Nephron progenitor cell (in vitro differentiated cells): ENCODE measurements at regions not wholly inside any gene's neighbourhood (a gene's known extent, or its start where the extent isn't known, plus 50 kb on each side); places are given as distances from the start of the nearest gene placed in this dataset.

ENCODE experiments used
- DNase-seq: peaks from one replicate; pipeline ENCODE4 v3.0.0; 2021
- H3K27ac Mint-ChIP-seq: 2 replicates; pipeline ENCODE4 v1.8.0; 2021; ENCODE audit warnings: mild to moderate bottlenecking, moderate library complexity, mixed read lengths
- H3K27me3 Mint-ChIP-seq: 2 replicates; pipeline ENCODE4 v1.8.0; 2021; ENCODE audit warnings: mild to moderate bottlenecking, low read depth, mixed read lengths; ENCODE audit not compliant: poor library complexity
- H3K36me3 Mint-ChIP-seq: 2 replicates; pipeline ENCODE4 v1.8.0; 2021; ENCODE audit warnings: low read depth, mixed read lengths
- H3K4me1 Mint-ChIP-seq: 2 replicates; pipeline ENCODE4 v1.8.0; 2021; ENCODE audit warnings: mixed read lengths
- H3K4me3 Mint-ChIP-seq: 2 replicates; pipeline ENCODE4 v1.8.0; 2021; ENCODE audit warnings: mild to moderate bottlenecking, moderate library complexity, mixed read lengths
- H3K9me3 Mint-ChIP-seq: 2 replicates; pipeline ENCODE4 v1.8.0; 2021; ENCODE audit warnings: mild to moderate bottlenecking, moderate library complexity, mixed read lengths
- CTCF ChIP-seq: fragments of 200-600 bp; sonication (generic); IDR thresholded peaks from 2 replicates; pipeline ENCODE4 v1.5.0; 2021; ENCODE audit warnings: antibody characterized with exemption

- Mint-ChIP-seq H3K9me3 (no peaks in the 10 kb centered on the region), H3K4me1 (peaks cover 14% of the 10 kb centered on the region), H3K27me3 (peaks cover 2% of the 10 kb centered on the region), H3K36me3 (no peaks in the 10 kb centered on the region), H3K4me3 (no peak overlapping the region), H3K27ac (no peak overlapping the region)
- peak; percentile 54 for TF ChIP-seq CTCF
- DNase-seq: peak; percentile 65
Observed at GRCh38 chr18:73980289-73980979, 167.2 kb downstream of the FBXO15 start.

GRCh38 chr18:73979742-73980141 is 167.9 kb downstream of the FBXO15 start:
- H3K27ac Mint-ChIP-seq: no peak overlapping the region
- no peak for DNase-seq
- H3K36me3 Mint-ChIP-seq: no peaks in the 10 kb centered on the region
- H3K9me3 Mint-ChIP-seq: no peaks in the 10 kb centered on the region
- no peak overlapping the region for H3K4me3 Mint-ChIP-seq
- peaks cover 2% of the 10 kb centered on the region for H3K27me3 Mint-ChIP-seq
- H3K4me1 Mint-ChIP-seq: peaks cover 18% of the 10 kb centered on the region
- TF ChIP-seq CTCF: no peak

- Mint-ChIP-seq H3K27ac (no peak overlapping the region), H3K9me3 (no peaks in the 10 kb centered on the region), H3K4me1 (peaks cover 18% of the 10 kb centered on the region), H3K4me3 (no peak overlapping the region), H3K36me3 (no peaks in the 10 kb centered on the region), H3K27me3 (peaks cover 6% of the 10 kb centered on the region)
- no peak for DNase-seq
- no peak for TF ChIP-seq CTCF
Observed at GRCh38 chr18:73976433-73976832, 171.2 kb downstream of the FBXO15 start.

GRCh38 chr18:73975266-73975665 is 172.4 kb downstream of the FBXO15 start:
- no peak for DNase-seq
- no peak overlapping the region for H3K4me3 Mint-ChIP-seq
- no peak for TF ChIP-seq CTCF
- H3K27me3 Mint-ChIP-seq: peaks cover 6% of the 10 kb centered on the region
- H3K4me1 Mint-ChIP-seq: peaks cover 14% of the 10 kb centered on the region
- no peaks in the 10 kb centered on the region for H3K36me3 Mint-ChIP-seq
- no peaks in the 10 kb centered on the region for H3K9me3 Mint-ChIP-seq
- H3K27ac Mint-ChIP-seq: no peak overlapping the region

GRCh38 chr18:73973972-73974371 is 173.7 kb downstream of the FBXO15 start:
- Mint-ChIP-seq H3K9me3 (no peaks in the 10 kb centered on the region), H3K36me3 (no peaks in the 10 kb centered on the region), H3K4me1 (peaks cover 11% of the 10 kb centered on the region), H3K27me3 (peaks cover 4% of the 10 kb centered on the region), H3K4me3 (no peak overlapping the region), H3K27ac (no peak overlapping the region)
- TF ChIP-seq CTCF: no peak
- DNase-seq: no peak

- no peak for DNase-seq
- H3K4me3 Mint-ChIP-seq: no peak overlapping the region
- H3K9me3 Mint-ChIP-seq: peaks cover 18% of the 10 kb centered on the region
- H3K27ac Mint-ChIP-seq: no peak overlapping the region
- H3K4me1 Mint-ChIP-seq: no peaks in the 10 kb centered on the region
- no peak for TF ChIP-seq CTCF
- peaks cover 4% of the 10 kb centered on the region for H3K27me3 Mint-ChIP-seq
- no peaks in the 10 kb centered on the region for H3K36me3 Mint-ChIP-seq
Observed at GRCh38 chr18:73966954-73967353, 180.7 kb downstream of the FBXO15 start.
